ENCODE measurements at regions not wholly inside any gene's neighbourhood (a gene's known extent, or its start where the extent isn't known, plus 50 kb on each side); places are given as distances from the start of the nearest gene placed in this dataset.

DNA sequence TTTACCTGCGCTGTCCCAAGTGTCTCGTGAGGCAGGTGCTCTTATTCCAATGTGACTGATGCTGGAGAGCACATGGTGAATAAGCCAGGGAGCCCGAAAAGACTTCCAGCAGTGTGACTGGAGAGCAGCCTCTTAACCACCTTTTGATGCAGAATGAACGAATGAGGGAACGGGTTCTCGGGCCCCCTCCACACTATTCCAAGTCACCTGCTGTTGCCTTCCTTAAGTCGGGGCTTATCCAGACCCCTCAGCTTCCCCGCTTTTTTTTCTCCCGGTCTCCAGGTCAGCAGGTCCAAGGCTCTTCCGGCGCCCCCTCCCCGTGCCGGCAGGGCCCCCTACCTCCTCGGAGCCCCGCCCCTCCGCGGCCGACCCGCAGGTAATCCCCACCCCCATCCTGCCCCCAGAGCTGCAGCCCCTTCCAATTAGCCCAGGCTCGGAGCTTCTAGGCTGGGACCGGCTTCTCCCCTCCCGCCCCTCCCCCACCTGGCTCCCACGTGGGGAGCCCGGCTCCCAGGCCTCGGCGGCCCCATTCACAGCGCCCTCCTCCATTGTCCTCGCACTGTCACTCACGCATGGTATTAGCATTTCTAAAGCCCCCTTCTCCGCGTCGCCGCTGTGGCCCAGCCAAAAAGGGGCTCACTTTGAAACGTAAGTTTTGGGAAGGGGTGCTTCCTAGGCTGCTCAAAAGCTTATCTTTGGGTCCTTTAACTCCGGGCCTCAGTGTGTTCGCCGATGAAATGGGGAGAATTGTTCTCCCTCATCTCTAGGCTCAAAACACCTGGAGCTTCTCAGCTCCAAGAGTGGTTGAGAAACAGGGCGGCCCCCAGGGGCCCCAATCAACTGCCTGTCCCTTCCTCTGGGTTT lies 56.2 kb upstream of the PJA1 start:
- no peak for DNase-seq

DNA sequence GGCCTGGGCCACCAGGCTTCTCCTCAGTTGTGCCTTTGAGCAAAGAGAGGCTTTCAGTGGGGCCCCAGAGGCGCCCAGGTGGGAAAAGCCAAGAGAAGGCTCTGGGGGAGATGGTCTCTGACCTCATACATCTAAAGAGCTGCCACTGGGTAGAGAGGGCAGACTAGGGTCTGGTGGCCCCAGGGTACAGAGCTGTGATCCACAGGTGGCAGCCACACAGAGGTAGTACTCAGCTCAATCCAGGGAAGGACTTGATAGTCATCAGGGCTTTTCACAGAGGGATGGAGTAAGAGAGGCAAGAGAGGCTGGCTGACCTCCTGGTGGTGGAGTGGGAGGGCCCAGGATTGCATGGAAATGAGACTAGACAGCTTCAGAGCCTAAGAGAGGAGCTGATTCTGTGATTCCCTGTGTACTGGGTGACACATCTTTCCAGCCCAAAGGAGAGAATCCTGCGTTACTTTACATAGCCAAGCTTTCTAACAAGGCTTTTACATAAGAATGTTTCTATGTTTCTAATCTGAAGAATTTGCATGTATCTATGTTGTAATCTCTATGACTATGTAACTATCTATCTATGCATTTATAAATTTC lies 53.2 kb upstream of the PJA1 start:
- no peak for DNase-seq

DNA sequence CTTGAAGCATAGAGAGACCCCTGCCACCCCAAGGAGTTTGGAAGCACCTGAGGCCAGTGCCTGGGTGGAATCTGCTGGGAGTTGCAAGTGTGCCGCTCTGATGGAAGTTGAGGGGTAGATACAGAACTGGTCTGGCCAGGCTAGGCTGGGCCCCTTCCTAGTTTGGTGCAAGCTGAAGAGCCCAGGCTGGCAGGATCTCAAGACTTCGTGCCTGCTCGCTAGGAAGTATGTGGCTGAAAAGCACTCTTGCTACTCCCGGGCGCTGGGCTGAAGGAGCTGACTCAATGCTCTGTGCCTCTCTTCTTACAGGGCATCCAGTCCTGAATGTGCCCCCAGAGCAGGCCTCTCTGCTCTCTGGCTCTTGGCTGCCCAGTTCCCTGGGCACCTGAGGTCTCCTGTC lies 51.7 kb upstream of the PJA1 start:
- no peak for DNase-seq

DNA sequence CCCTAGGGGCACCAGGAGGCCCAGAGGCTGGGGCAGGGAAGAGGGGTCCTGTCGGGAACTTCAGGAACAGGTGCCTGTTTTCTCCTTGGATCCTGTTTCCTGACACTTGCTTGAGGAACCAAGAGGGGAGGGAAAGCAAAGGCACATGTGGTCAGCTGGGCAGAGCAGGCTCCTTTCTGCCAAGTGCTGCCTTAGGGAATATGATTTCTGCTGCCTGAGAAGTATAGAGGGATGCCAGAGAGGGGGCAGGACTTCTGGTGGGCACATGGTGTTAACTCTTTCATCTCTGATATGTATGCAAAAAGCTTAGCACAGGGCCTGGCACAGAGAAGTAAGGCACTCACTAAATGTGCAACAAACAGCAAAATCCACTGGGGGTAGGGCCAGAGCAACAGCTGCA lies 51.2 kb upstream of the PJA1 start:
- DNase-seq = no peak

DNA sequence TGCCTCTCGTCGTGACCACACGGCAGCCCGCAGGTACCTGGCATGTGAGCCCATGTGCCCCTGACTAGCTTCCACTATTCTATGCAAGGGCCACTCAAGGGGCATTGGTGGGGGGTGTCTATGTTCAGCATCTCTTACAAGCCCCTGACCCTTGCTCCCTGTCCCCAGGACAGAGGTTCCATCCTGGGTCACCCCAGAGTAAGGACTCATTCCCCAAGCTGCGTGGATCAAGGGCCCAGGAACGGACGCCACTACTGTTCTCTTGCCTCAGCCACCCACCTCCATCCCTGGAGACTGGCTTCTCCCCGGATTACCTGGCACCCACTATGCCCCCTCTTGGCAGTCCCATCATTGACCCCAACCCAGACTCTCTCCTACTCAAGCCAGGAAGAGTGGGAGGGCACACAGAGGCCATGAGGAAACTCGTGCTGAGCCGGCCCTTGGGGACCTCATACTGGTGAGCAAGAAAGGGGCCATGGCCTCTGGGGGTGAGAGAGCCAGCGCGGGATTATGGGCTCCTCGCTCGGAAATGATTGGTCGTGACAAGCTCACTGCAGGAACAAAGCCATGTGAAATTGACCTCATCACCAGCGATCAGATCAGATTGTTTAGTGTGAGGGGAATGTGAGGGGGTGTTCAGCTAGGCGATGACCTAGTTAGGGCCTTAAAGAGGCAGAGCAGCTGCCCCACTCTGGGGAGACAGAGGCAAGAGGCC lies 50.1 kb upstream of the PJA1 start:
- DNase-seq = no peak
